HG03558 (cell line): ENCODE measurements at regions not wholly inside any gene's neighbourhood (a gene's known extent, or its start where the extent isn't known, plus 50 kb on each side); places are given as distances from the start of the nearest gene placed in this dataset.

Experiments
- ATAC-seq: cut with Tn5 transposase; IDR thresholded peaks from one replicate; pipeline ENCODE4 v1.9.1; 2021; ENCODE audit warnings: moderate number of reproducible peaks; ENCODE audit not compliant: unreplicated experiment; ENCODE audit errors: extremely low read depth

GRCh38 chr5:159385536-159385935 is 55.2 kb upstream of the IL12B start:
- ATAC-seq, result no peak

- no peak for ATAC-seq
Observed at GRCh38 chr5:159386028-159386711, 55.9 kb upstream of the IL12B start.

- ATAC-seq, result no peak
Observed at GRCh38 chr5:159392871-159393270, 62.6 kb upstream of the IL12B start.

- no peak for ATAC-seq
Observed at GRCh38 chr5:159393854-159394274, 63.6 kb upstream of the IL12B start.

GRCh38 chr5:159395202-159395601 is 64.9 kb upstream of the IL12B start:
- no peak for ATAC-seq

GRCh38 chr5:159398936-159399335 is 68.6 kb upstream of the IL12B start:
- no peak for ATAC-seq

GRCh38 chr5:159400476-159400875 is 70.2 kb upstream of the IL12B start:
- ATAC-seq, result no peak

GRCh38 chr5:159402311-159402710 is 72.0 kb upstream of the IL12B start:
- no peak for ATAC-seq

GRCh38 chr5:159402856-159403255 is 72.6 kb upstream of the IL12B start:
- ATAC-seq, result no peak

GRCh38 chr5:159403906-159404681 is 73.8 kb upstream of the IL12B start:
- ATAC-seq, result no peak

- peak; percentile 60 for ATAC-seq
Observed at GRCh38 chr5:159405611-159406031, 75.3 kb upstream of the IL12B start.

GRCh38 chr5:159406571-159406970 is 76.3 kb upstream of the IL12B start:
- no peak for ATAC-seq

- peak; percentile 31 for ATAC-seq
Observed at GRCh38 chr5:159409801-159410200, 79.5 kb upstream of the IL12B start.

GRCh38 chr5:159410480-159410879 is 80.2 kb upstream of the IL12B start:
- no peak for ATAC-seq

- no peak for ATAC-seq
Observed at GRCh38 chr5:159411115-159411514, 80.8 kb upstream of the IL12B start.

- ATAC-seq, result no peak
Observed at GRCh38 chr5:159412284-159413046, 82.2 kb upstream of the IL12B start.

- ATAC-seq, result no peak
Observed at GRCh38 chr5:159414021-159414420, 83.7 kb upstream of the IL12B start.

- ATAC-seq, result no peak
Observed at GRCh38 chr5:159415301-159415937, 85.1 kb upstream of the IL12B start.

GRCh38 chr5:159416438-159416837 is 86.2 kb upstream of the IL12B start:
- no peak for ATAC-seq

- no peak for ATAC-seq
Observed at GRCh38 chr5:159417170-159417569, 86.9 kb upstream of the IL12B start.

GRCh38 chr5:159419576-159419975 is 89.3 kb upstream of the IL12B start:
- no peak for ATAC-seq
